ENCODE measurements at regions not wholly inside any gene's neighbourhood (a gene's known extent, or its start where the extent isn't known, plus 50 kb on each side); places are given as distances from the start of the nearest gene placed in this dataset.

GRCh38 chr5:24742334-24742733, 97.6 kb upstream of the CDH10 start:
- no peak for TF ChIP-seq CTCF (conservative IDR thresholded peaks at IDR 0.05; ENCODE audit: low read depth, low read length)
- DNase-seq (ENCODE audit: low read depth), result no peak
- no peak overlapping the region for H3K4me3 ChIP-seq (ENCODE audit: low read depth, low read length)

GRCh38 chr5:24737163-24737562, 92.4 kb upstream of the CDH10 start:
- TF ChIP-seq CTCF (conservative IDR thresholded peaks at IDR 0.05; ENCODE audit: low read depth, low read length), result no peak
- no peak overlapping the region for H3K4me3 ChIP-seq (ENCODE audit: low read depth, low read length)
- no peak for DNase-seq (ENCODE audit: low read depth)

- no peak for TF ChIP-seq CTCF (conservative IDR thresholded peaks at IDR 0.05; ENCODE audit: low read depth, low read length)
- H3K4me3 ChIP-seq (ENCODE audit: low read depth, low read length), result no peak overlapping the region
- DNase-seq (ENCODE audit: low read depth), result no peak
Measured at GRCh38 chr5:24735284-24735683, 90.5 kb upstream of the CDH10 start.

- no peak for TF ChIP-seq CTCF (conservative IDR thresholded peaks at IDR 0.05; ENCODE audit: low read depth, low read length)
- no peak overlapping the region for H3K4me3 ChIP-seq (ENCODE audit: low read depth, low read length)
- no peak for DNase-seq (ENCODE audit: low read depth)
Measured at GRCh38 chr5:24732184-24732583, 87.4 kb upstream of the CDH10 start.

GRCh38 chr5:24720743-24721142, 76.0 kb upstream of the CDH10 start:
- no peak for DNase-seq (ENCODE audit: low read depth)
- no peak overlapping the region for H3K4me3 ChIP-seq (ENCODE audit: low read depth, low read length)
- TF ChIP-seq CTCF (conservative IDR thresholded peaks at IDR 0.05; ENCODE audit: low read depth, low read length), result no peak

GRCh38 chr5:24714746-24715145, 70.0 kb upstream of the CDH10 start:
- H3K4me3 ChIP-seq (ENCODE audit: low read depth, low read length), result no peak overlapping the region
- DNase-seq (ENCODE audit: low read depth), result no peak
- no peak for TF ChIP-seq CTCF (conservative IDR thresholded peaks at IDR 0.05; ENCODE audit: low read depth, low read length)

- no peak overlapping the region for H3K4me3 ChIP-seq (ENCODE audit: low read depth, low read length)
- no peak for TF ChIP-seq CTCF (conservative IDR thresholded peaks at IDR 0.05; ENCODE audit: low read depth, low read length)
- no peak for DNase-seq (ENCODE audit: low read depth)
Measured at GRCh38 chr5:24712947-24713346, 68.2 kb upstream of the CDH10 start.
